T47D (cell line): ENCODE measurements at regions not wholly inside any gene's neighbourhood (a gene's known extent, or its start where the extent isn't known, plus 50 kb on each side); places are given as distances from the start of the nearest gene placed in this dataset.

Source experiments
- DNase-seq, 2 experiments: peaks; one replicate each; pipeline versions ENCODE4 v3.0.0 to v3.0.0-alpha.2; 2011 to 2012; ENCODE audit warnings: low read depth in 1 of 2, low spot score in 1 of 2
- JUND ChIP-seq: IDR thresholded peaks from 2 replicates; pipeline ENCODE4 v1.6.1; 2012; ENCODE audit warnings: low read depth
- in situ Hi-C: cut with HindIII; loops from 2 replicates; pipeline ENCODE4 v1.10.0; 2016; ENCODE audit warnings: low sequenced_read_pairs, low pct_unique_long_range_greater_than_20kb

DNA sequence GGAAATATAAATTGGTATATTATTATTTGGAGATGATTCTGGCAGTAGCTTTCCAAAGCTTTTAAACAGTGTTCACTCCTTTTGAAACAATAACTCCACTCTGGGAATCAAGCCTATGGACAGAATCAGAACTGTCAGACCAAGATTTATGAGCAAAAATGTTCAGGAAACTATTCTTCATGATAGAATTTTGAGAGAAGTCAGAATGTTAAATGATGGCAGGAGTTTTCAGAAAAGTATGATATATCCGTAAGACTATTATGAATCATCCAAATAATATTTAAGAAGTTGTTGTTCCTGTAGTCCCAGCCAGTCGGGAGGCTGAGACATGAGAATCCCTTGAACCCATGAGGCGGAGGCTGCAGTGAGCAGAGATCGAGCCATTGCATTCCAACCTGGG lies 50.5 kb upstream of the ADGRG2 start:
- no peak for DNase-seq
- no peak for TF ChIP-seq JUND
- in situ Hi-C loops: no loop called here

- in situ Hi-C loops: no loop called here
- TF ChIP-seq JUND: no peak
- no peak for DNase-seq
These were observed 52.2 kb upstream of the ADGRG2 start for GRCh38 chrX:19174401-19175025.

DNA sequence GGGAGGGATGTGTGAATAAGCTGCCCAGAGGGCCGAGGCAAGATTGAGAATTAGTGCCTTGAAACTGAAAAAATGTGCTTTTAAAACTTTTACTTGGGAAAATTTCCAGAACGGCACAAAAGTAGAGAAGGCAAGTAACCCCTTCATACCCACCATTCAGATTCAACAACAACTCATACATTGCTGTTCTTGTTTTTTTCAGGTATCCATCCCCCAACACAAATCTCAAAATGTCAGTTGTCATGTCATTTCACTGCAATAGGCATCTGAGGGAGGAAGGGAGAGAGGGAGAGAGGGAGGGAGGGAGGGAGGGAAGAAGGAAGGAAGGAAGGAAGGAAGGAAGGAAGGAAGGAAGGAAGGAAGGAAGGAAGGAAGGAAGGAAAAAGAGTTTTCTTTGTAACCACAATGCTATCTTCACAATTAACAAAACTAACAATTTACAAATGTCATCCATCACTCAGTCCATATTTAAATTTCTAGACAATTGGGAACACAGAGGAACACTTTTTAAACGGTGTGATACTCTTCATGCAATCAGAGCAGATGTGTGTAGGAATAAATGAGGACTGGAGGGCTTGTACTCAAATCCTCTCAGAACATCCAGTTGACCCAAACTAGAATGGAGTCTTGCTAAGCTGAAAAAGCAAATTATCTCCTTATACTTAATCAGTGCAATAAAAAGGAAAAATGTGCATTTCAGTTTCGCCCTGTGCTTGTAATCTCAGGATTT lies 54.8 kb upstream of the ADGRG2 start:
- in situ Hi-C loops: no loop called here
- no peak for TF ChIP-seq JUND
- DNase-seq: no peak

DNA sequence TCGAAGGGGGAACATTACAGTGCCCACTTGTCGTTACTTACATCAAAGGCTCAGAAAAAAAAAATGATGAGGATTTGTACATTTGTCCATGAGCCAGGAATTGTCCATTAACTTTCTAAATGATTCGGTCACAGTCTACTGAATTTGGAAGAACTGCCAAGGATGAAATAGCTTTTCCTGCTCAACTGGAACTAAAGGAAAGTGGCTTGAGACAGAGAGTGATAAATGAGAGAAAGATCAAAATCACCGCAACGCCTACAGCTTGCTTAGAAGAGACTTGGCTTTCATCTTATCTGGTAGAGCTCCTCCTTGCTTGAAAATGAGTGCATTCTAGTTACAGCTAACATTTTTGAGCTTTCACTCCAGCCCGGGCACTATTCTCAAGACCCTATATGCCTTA lies 55.5 kb upstream of the ADGRG2 start:
- DNase-seq: no peak
- in situ Hi-C loops: no loop called here
- TF ChIP-seq JUND: no peak

GRCh38 chrX:19178402-19178801 lies 56.1 kb upstream of the ADGRG2 start:
- in situ Hi-C loops: no loop called here
- TF ChIP-seq JUND: no peak
- no peak for DNase-seq

DNA sequence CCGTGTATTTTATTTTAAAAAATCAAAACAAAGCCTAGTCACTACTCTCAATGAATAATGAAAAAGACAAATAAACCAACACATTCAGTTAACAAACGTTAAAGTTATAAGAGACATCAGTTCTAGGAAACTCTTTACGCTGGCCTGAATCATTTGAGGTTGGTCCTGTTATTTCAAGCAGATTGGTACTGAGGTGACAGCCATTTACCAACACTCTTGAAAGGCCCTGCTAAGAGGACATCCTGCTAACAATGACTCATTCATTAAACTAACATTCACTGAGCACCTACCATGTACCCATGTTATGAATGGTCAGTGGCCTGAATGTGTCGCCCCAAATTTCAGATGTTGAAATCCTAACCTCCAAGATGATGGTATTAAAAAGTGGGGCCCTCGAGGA lies 57.1 kb upstream of the ADGRG2 start:
- in situ Hi-C loops: no loop called here
- no peak for TF ChIP-seq JUND

DNA sequence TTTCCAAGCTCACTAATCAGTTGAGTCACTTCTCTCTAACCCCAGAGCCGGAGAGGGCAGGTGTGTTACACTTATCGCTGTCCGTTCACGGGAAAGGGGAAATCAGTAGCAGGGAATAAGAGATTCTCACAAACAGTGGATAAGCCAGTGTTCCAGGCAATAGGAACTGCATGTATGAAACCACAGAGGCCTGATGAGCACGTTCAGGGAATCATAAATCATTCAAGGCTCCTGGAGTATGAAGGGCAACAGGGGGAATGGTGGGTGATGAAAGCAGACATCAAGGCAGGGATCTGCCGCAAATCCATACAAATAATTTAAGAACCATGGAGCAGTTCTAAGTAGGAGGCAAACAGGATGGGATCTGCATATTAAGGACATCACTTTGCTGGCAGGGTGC lies 59.1 kb upstream of the ADGRG2 start:
- DNase-seq: no peak
- in situ Hi-C loops: no loop called here
- no peak for TF ChIP-seq JUND

More for the DNA sequence above, 57.1 kb upstream of the ADGRG2 start:
- no peak for DNase-seq

GRCh38 chrX:19182785-19183184 lies 60.5 kb upstream of the ADGRG2 start:
- in situ Hi-C loops: no loop called here
- TF ChIP-seq JUND: no peak

DNA sequence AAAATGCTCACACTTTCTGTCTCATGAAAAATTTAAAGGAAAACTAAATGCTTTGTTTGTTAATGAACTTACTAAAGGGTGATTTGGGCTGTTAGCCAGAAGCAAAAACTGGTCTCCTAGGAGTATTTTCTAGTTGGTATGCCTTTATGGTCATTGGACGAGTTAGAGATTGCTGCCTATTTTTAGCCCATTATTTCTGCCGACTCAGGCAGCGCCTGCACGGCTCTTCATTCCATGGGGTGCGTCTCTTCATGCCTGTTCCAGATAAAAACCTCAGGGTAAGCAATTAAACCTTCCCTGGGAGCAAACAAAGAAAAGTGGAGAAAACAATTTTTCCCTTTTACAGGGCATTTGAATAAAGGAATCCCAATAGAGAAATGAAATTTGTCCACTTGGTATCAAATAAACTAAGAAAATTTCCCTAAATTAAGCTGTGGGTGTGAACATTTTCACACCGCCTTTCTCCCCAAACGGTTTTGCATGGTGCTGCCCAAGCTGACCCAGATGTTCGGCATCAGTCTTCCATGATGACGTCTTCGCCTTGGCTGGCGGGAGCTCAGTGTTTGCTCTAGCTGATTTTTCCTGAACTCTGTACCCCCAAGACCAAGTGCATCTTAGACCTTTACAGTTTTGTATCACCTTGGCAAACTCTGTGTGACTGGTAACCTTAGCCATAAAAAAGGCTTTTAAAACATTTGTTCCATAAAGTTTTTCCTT lies 61.7 kb upstream of the ADGRG2 start:
- no peak for TF ChIP-seq JUND
- DNase-seq: no peak
- in situ Hi-C loops: no loop called here

More at GRCh38 chrX:19182785-19183184, 60.5 kb upstream of the ADGRG2 start:
- DNase-seq: no peak

DNA sequence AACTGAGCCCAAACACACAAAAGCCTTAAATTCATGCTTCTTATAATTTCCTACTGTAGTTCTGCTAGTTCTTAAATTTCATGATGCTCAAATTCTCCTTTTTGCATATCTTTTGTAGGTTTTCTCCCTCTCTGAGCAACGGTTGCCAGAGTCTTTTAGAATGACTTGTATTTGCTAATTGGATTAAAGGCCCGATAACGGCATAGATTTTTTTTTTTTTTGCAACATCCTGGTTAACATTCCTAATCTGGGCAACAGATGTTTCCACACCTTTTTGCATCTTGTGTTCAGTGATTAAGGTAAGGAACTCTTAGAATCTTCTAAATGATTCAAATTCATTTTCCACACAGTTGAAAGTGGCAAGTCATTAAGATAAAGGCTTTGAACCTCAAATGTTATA lies 66.3 kb upstream of the ADGRG2 start:
- in situ Hi-C loops: no loop called here
- TF ChIP-seq JUND: no peak
- no peak for DNase-seq

DNA sequence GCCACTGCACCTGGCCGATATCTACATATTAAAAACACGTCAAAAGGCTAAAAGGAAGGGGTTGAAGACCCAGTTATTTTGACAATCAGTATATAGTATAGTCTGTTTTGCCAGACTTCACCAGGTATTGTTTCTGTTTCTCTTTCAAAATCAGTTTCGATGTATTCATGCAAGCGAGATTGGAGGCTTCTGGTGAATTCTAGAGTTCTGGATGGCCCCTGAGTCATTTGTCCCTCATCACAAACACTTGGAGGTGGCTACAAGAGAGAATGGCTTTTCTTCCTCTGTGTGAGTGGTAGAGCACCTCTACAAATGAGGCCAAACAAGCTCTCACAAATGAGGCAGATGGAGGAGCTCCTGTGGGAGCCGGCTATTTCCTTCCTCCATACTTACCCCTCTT lies 68.6 kb upstream of the ADGRG2 start:
- no peak for DNase-seq
- in situ Hi-C loops: no loop called here
- TF ChIP-seq JUND: no peak

GRCh38 chrX:19193565-19193964 lies 71.3 kb upstream of the ADGRG2 start:
- DNase-seq: no peak
- no peak for TF ChIP-seq JUND
- in situ Hi-C loops: no loop called here
